Skin epidermis (tissue), 12 donors: ENCODE measurements at regions not wholly inside any gene's neighbourhood (a gene's known extent, or its start where the extent isn't known, plus 50 kb on each side); places are given as distances from the start of the nearest gene placed in this dataset.

Source experiments
- H3K27ac ChIP-seq, 21 experiments: fragments of 200-600 bp; sonication (generic) in 11 of 21; one replicate each; pipeline ENCODE4 v1.5.0; 2020; ENCODE audit warnings: mild to moderate bottlenecking in 3 of 21, inconsistent platforms in 2 of 21, moderate library complexity in 2 of 21
- H3K4me3 ChIP-seq, 7 experiments: fragments of 200-600 bp; sonication (generic) in 2 of 7; one replicate each; pipeline ENCODE4 v1.5.0; 2020; ENCODE audit warnings: inconsistent platforms in 2 of 7, mild to moderate bottlenecking in 2 of 7, moderate library complexity in 1 of 7

GRCh38 chr11:80086496-80087055 is 645.7 kb upstream of the TENM4 start:
- no peak overlapping the region for H3K27ac ChIP-seq

DNA sequence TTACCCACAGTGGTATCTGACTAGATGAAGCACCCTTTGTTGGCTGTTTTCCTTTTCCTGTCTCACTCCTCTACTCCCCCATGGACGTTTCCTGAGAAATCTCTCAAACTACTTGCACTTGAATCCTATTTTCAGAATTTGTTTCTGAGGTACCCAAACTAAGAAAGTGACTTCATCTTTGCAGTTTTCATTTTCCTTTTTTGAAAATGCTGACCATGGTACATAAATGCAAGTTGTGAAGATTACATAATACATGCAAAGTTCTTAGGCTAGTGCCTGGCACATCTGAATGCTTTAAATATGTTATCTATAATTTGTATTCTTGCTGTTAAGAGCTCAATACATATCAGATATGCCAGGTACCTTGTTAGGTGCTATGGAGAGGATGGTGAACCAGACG is 644.7 kb upstream of the TENM4 start:
- Histone ChIP-seq H3K4me3 (no peak overlapping the region), H3K27ac (no peak overlapping the region)

More at GRCh38 chr11:80086496-80087055, 645.7 kb upstream of the TENM4 start:
- H3K4me3 ChIP-seq = no peak overlapping the region

GRCh38 chr11:80084608-80085007 is 643.8 kb upstream of the TENM4 start:
- Histone ChIP-seq H3K4me3 (no peak overlapping the region), H3K27ac (no peak overlapping the region)

- no peak overlapping the region for H3K4me3 ChIP-seq
- H3K27ac ChIP-seq = no peak overlapping the region
These were observed 642.7 kb upstream of the TENM4 start for GRCh38 chr11:80083531-80083951.

GRCh38 chr11:80082406-80082805 is 641.6 kb upstream of the TENM4 start:
- Histone ChIP-seq H3K4me3 (no peak overlapping the region), H3K27ac (no peak overlapping the region)

GRCh38 chr11:80077113-80077512 is 636.3 kb upstream of the TENM4 start:
- Histone ChIP-seq H3K27ac (no peak overlapping the region), H3K4me3 (no peak overlapping the region)

DNA sequence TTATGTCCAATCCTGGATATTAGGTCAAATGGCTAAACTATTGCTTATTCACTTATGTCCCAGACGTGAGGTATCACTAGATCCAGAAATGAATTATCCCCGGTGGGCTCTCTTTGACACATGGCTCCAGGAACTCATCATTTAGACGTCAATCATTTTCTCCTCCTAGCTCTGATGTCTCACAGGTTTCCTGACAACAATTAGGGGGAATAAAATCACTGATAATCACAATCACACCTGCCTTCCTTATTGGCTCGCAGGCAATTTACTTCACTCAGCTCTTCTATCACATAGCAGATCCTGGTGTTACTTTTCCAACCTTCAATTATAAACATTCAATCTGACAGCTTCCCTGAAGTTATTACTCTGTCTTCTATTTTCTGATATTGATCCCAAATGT is 634.0 kb upstream of the TENM4 start:
- no peak overlapping the region for H3K4me3 ChIP-seq
- no peak overlapping the region for H3K27ac ChIP-seq

DNA sequence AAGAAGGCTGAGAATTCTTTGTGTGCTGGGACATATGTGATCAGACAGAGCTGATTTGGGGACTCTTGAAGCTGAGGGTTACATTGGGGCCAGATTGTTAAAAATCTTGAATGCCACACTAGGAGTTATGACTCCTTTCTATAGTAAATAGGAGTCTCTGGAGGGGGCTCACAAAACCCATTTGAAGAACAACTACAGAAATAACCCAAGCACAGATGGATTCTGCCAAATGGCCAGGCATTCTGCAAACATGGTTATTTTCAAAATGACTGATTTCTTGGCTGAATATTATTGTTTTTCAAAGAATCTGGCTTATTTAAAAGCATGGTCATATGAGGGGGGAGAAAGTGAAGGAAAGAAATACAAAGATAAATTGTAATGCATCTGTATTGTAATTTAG is 625.5 kb upstream of the TENM4 start:
- Histone ChIP-seq H3K4me3 (no peak overlapping the region), H3K27ac (no peak overlapping the region)

DNA sequence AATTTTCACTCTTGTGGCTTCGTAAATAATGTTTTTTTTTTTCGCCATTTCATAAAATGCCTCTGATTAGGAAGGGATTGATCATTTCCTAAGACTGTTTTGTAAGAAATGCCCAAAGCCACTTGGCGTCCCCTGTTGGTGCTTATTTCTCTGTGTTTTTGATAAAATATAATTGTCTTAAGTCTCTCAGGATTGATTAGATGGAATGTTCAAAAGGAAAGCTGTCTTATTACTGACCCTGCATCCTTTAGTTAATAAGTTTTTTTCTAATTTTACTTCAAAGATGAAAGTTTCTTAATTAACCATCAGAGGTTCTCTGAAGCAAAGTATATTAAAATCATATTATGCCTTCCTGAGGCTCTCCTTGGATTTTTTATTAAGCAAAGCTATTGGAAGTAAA is 624.3 kb upstream of the TENM4 start:
- H3K27ac ChIP-seq = no peak overlapping the region
- H3K4me3 ChIP-seq = no peak overlapping the region

- H3K4me3 ChIP-seq = no peak overlapping the region
These were observed 620.2 kb upstream of the TENM4 start for GRCh38 chr11:80061056-80061455.

DNA sequence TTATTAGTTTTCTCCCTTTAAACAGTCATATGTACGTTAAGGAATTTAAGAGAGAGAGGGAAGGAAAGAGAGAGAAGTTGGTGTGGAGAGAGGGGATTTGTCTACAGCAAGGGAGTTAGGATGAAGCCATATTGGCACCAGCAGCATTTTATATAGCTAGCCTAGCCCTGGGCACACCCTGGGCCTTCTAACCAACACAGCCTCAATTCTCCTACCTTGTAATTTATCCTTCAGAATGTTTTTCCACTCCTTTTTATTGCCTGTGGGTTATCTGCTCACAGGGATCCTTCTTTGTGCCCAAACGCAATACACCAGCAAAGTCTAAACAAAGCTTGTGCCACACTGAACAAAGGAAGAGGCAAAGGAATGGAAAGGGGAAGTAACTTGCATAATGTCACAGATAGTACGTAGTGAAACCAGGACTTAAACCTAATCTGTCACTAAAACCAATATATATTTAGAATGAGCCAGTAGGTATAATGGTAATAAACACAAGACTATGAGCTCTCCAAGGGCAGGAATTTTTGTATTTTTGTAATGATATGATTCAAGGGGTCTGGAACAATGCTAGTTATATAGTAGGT is 613.8 kb upstream of the TENM4 start:
- no peak overlapping the region for H3K4me3 ChIP-seq
- H3K27ac ChIP-seq = no peak overlapping the region

More at GRCh38 chr11:80061056-80061455, 620.2 kb upstream of the TENM4 start:
- H3K27ac ChIP-seq = no peak overlapping the region

- H3K27ac ChIP-seq = no peak overlapping the region
- no peak overlapping the region for H3K4me3 ChIP-seq
These were observed 607.7 kb upstream of the TENM4 start for GRCh38 chr11:80048513-80048912.

DNA sequence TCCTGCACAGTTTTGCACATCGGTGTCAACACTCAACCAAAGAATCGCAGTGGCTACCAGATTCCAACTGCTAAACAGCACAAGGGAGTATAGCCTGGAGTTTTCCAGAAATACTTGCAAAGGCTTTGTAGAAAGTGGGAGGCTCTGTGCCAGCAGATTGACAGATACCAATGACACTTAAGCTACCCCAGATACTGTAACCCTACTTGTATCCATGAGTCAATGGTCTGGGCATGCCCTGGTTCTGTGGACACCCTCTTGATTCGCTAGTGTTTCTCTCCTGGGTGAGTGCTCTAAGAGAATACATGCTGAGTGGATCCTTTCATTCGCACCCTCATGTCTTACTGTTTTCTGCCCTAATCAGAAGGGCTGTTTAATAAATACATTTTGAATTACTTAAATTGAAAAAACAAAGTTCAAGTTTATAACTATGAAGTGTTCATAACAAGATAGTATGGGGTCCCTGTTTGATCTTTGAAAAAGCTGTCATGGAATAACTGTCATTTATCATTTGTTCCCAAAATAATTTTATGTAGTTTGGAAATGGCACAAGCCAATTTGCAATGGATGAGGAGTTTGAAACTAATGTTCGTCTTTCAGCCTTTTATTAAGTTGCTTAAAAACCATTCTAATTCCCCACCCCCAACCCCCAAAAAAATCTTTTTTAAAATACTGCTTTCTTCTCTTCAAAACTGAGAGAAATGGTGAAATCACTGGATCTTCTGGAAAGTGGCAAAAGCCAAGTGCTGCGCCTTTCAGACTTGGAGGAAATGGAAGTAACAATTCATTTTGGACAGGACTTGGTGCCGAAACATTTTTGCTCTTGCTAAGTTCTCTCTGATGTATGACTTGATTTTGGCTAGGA is 600.5 kb upstream of the TENM4 start:
- no peak overlapping the region for H3K27ac ChIP-seq

GRCh38 chr11:80034801-80035200 is 594.0 kb upstream of the TENM4 start:
- Histone ChIP-seq H3K27ac (no peak overlapping the region), H3K4me3 (no peak overlapping the region)

More for the DNA sequence above, 600.5 kb upstream of the TENM4 start:
- no peak overlapping the region for H3K4me3 ChIP-seq

GRCh38 chr11:80031014-80031600 is 590.3 kb upstream of the TENM4 start:
- Histone ChIP-seq H3K27ac (no peak overlapping the region), H3K4me3 (no peak overlapping the region)

DNA sequence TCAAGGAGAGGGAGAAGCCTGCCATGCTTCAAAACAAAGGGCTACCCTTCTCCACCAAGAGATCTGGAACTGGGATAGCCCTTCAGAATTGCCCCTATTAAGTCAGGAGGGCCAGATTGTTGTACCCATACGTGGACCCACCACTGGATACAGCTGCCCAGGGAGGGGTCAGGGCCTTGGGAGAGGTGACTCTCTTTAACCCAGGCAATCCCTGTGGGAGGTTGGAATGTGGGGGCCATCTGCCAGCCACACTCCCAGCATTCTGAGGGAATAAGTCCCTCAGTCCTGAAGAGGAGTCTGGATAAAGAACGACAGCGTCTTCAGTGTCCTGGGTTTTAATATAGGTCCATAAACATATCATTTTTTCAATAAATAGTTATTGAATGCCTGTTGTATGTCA is 588.2 kb upstream of the TENM4 start:
- no peak overlapping the region for H3K27ac ChIP-seq
- no peak overlapping the region for H3K4me3 ChIP-seq

- Histone ChIP-seq H3K4me3 (no peak overlapping the region), H3K27ac (no peak overlapping the region)
These were observed 583.3 kb upstream of the TENM4 start for GRCh38 chr11:80024119-80024518.

GRCh38 chr11:80023386-80023785 is 582.6 kb upstream of the TENM4 start:
- Histone ChIP-seq H3K4me3 (no peak overlapping the region), H3K27ac (no peak overlapping the region)

DNA sequence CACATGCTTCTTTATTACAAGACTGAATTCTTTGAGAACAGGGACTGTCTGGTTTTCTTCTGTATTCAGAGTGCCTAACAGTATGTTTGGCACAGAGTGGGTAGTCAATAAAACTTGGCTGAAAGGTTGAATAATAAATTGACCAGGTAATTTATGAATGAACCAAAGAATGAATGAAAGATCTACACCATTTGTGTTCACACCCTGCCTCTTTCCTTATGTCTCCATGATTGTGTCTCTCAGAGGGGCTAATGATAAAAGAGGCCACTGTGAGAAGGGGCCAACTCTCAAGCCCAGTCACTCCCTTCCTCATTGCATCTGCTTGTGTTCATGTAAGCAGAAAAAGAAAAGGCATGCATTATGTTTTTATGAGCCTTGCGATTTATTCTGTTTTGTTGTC is 569.7 kb upstream of the TENM4 start:
- Histone ChIP-seq H3K27ac (no peak overlapping the region), H3K4me3 (no peak overlapping the region)

DNA sequence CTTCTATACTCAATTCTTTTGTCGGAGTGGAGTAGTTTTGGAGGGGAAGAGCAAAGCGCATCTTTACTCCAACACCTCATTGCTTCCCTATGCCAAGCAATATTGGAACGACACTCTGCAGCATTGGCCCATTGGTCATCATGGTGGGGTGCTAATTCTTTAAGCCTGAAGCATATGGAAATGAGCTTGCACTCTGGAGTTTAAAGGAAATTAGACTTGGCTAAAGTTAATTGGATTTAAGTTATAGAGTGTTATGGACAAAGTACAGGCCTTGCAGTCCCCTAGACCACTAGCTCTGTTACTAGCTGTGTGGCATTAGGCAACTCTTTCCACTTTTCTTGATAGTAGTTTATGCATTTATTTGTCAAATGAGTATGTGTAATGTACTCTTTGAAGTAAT is 568.3 kb upstream of the TENM4 start:
- Histone ChIP-seq H3K27ac (no peak overlapping the region), H3K4me3 (no peak overlapping the region)

- no peak overlapping the region for H3K27ac ChIP-seq
- H3K4me3 ChIP-seq = no peak overlapping the region
These were observed 566.8 kb upstream of the TENM4 start for GRCh38 chr11:80007616-80008015.
